Keratinocyte (primary cell): ENCODE measurements at regions not wholly inside any gene's neighbourhood (a gene's known extent, or its start where the extent isn't known, plus 50 kb on each side); places are given as distances from the start of the nearest gene placed in this dataset.

Source experiments
- CTCF ChIP-seq, 3 experiments: IDR thresholded peaks in 1 of 3; conservative IDR thresholded peaks in 1 of 3; optimal IDR thresholded peaks in 1 of 3; 2 replicates in 2 of 3; 3 replicates in 1 of 3; pipeline versions ENCODE3 to v1.5.1; 2011; ENCODE audit warnings: low read length in 3 of 3, mild to moderate bottlenecking in 3 of 3, moderate library complexity in 2 of 3, control low read depth in 1 of 3, inconsistent platforms in 1 of 3; ENCODE audit not compliant: insufficient read depth in 2 of 3; ENCODE audit errors: extremely low read depth in 1 of 3
- EZH2 ChIP-seq: IDR thresholded peaks from one replicate; pipeline ENCODE4 v1.6.1; 2012; ENCODE audit warnings: inconsistent platforms, mild to moderate bottlenecking, low read length, moderate library complexity

GRCh38 chr6:137342607-137343190, 123.5 kb upstream of the IFNGR1 start:
- TF ChIP-seq CTCF (optimal IDR thresholded peaks at IDR 0.05 in 1 of 3, IDR thresholded peaks at IDR 0.05 in 1 of 3, conservative IDR thresholded peaks at IDR 0.05 in 1 of 3; ENCODE audit: extremely low read depth in 1 of 3, insufficient read depth in 2 of 3, low read length in 3 of 3), result no peak
- no peak for TF ChIP-seq EZH2
